NCI-H2196 (cell line): ENCODE measurements at regions not wholly inside any gene's neighbourhood (a gene's known extent, or its start where the extent isn't known, plus 50 kb on each side); places are given as distances from the start of the nearest gene placed in this dataset.

Experiments used
- DNase-seq: peaks from one replicate; lab custom pipeline; 2025; ENCODE audit not compliant: unreplicated experiment; lab: John Stamatoyannopoulos, UW

DNA sequence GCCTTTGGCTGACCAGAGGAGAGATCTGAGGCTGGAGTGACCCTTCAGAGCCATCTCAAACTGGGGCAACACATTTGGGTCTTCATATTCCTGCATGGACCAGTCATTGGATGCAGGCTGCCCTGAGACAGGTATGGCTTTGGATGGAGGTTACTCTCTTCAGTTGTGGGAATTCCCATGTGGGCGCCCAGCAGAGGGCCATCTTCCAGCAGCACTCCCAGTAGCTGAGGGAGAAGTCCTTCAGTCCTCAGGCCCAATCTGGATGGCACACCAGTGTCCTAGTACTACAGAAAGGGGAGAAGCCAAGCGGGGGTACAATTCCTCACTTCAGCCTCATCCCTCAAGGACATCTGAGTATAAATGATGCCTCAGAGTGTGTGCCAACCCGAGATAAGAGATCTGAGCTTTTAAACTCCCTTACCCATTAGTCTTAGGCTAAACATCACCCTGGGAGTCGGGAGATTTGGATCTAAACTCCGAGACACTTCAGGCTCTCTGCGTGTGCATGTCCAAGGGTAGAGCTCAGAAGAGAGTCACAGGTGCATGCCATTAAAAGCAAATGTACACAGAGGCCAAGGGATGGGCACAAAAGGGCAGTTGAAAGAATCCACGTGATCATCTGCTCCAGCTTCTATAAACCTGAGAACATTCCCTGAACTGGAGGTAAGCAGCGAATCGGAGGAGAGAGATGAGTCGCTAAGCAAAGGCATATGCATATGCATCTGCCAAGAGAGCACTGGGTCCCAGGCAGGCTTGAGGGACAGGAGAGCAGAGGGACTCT lies 204.6 kb downstream of the CD83 start:
- no peak for DNase-seq

DNA sequence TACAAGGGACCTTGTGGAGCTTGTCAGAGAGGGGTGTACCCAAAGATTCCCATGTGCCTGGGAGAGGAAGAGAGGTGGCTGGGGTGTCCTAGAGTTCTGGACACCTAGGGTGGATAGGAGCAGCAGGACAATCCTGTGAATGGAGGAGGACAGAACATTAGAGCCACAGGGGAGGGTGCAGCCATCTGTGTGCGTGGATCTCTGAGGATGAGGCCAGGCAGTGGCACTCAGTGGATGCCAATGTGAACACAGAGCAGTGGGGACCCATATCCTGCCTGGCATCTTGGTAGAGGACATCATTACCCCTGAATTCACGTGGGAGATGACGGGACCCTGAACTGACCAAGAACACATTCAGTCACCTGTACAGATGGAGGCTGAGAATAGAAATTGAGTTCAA lies 205.3 kb downstream of the CD83 start:
- DNase-seq = no peak

DNA sequence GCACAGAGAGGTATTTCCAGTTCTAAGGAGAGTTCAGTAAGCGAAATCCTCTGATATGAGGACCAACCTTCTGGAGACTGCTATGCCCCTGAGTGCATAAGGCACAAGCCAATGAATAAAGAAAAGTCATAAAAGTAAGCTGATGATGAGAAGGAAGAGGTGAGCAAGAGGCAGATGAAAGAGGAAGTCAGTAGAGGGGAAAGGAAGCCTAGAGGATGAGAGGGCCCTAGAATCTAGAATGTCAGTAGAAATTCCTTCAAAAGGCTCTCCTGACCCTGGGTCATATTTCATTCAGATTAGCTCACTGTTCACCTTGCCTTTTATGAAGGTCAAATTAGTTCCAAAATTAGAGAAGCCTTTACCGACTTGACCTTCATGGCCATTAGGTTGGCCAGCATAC lies 209.2 kb downstream of the CD83 start:
- DNase-seq = no peak

DNA sequence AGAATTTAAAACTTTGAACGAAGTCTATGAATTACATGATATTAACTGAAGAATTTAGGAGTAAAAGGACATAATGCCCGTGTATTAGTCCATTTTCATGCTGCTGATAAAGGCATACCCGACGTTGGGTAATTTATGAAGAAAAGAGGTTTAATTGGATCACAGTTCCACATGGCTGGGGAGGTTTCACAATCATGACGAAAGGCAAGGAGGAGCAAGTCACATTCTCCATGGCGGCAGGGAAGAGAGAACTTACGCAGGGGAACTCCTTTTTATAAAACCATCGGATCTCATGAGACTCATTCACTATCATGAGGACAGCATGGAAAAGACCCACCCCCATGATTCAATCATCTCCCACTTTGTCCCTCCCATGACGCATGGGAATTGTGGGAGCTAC lies 210.6 kb downstream of the CD83 start:
- no peak for DNase-seq

DNA sequence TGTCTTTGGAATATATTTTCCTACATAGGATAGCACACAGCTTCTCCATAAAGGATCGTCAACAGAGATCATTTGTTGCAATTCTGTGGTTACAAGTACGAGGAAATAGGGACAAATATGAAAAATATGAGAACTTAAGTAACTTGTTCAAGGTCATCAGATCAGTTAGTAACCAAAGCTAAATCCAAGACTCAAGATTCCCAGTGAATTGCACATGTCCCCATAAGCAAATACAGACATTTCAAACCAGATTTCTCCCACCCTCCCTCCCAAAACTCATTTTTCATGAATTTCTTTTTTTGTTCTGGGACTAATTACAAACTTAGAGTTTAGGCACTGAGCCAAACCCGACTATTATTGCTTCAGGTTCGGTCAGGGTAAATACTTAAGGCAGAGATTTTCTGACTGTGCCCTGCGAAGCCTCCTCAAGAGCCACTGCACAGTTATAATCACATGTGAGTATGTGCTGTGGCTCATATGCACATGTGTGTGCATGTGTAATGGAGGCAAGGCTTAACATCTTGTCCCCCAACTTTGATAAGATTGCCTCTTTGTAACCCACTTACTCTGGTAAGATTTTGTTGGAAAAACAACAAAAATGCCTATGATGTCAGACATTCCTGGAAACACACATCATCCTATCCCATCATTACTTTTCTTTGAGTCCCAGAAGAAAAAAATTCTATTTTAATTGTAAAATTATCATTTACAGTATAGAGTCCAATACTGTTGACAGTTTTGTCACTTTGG lies 216.2 kb downstream of the CD83 start:
- no peak for DNase-seq

DNA sequence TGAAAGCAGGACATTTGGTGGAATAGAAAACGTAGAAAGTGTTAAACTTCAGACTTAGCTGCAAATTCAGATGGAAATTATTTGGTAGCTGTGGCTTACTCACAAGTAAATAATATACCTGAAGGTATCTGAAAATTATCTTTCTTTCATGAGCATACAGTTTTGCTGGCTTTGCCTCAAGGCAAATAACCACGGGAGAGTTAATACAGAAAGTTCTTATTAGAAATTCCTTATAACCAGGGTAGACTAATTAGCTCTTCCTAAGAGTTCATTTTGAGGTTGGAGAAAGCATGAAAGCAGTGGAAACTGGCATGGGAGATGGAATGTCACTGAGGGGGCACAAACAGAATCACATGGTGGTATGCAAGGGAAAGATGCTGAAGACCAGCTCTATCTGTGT lies 217.5 kb downstream of the CD83 start:
- no peak for DNase-seq

DNA sequence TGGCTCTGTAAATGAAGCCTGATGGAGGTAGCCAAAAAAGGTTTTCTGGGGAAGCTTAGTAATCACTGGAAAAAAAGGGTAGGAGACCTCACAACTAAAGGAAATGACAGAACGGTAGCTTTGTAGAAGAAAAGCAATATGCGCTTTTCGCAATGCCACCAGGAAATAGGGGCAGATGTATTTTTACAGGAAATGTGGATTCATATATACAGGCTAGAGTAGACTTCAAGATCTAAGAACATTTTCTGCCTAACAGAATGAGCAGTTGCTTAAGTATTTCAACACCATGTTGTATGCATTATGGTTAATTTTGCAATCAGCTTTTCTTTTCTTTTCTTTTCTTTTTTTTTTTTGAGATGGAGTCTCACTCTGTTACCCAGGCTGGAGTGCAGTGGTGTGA lies 219.6 kb downstream of the CD83 start:
- no peak for DNase-seq

DNA sequence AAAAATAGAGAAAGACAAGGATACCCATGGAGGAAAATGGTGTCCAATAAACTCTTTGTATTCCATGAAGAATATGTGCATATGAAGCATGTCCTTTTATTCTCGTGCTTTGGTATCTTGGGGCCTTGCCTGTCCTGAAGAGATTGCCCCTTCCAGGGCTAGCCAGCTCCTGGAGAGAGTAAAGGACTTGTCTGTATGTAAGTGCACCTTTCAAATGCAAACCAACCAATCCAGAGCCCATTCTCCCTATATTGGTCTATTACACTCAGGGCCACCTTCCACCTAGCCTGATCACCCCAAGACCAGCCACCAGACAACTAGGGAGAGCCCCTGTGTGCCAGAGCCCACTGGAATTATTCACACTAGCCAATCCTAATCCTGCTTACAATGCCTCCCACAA lies 221.6 kb downstream of the CD83 start:
- no peak for DNase-seq

DNA sequence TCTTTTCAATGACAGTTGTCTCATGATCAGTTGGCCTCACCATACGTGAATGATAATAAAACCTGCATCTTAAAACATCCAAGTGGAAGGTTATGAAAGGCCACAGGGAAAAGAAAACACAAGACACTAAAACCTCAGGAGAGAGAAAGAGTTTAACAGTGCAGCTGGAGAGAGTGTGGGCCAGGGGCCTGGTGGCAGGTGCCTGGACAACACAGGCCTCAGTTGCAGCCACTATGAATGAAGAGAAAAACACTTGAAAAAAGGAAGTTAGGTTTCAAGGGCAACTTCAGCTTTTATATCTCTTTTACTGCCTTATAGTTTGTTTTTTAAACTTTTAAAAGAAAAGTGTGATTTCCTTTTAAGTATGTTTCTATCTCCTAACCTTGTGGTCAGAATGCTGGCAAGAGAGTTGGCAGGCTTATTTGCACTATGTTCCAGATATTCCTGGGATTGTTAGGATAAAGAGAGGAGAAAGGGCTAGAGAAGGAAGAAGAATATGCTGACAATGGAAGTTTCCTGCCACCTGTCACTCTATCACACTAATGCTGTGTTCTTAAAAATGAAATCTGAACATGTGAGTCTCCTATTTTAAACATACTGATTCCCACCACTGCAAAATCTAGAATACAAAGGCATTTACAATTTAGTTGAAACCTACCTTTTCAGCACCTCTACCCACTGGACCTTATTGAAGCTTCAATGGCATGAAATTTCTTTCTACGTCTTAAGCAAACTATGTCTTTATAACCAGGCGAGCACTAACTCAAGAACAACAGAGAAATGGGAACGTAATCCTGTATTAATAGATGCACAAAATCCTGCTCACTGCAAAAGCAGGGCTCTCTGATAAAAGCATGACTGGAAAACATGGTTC lies 222.4 kb downstream of the CD83 start:
- DNase-seq = no peak

DNA sequence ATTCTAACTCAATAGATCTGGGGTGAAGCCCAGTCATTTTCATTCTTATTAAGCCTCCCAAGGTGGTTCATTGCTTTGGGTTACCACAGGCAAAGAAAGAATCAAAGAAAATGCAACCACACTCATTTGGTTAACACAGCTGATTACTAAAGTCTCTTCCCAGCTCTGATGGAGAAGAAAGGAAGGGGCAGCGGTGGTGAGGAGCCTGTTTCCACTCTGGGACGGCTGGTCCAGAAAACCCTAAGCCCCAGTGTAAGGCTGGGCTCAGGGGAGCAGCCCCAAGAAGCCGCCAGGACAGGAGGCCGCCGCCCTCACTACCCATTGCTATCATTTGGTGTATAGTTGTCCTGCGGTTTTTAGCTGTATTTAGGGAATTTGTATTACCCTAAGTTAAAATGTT lies 226.9 kb downstream of the CD83 start:
- no peak for DNase-seq

DNA sequence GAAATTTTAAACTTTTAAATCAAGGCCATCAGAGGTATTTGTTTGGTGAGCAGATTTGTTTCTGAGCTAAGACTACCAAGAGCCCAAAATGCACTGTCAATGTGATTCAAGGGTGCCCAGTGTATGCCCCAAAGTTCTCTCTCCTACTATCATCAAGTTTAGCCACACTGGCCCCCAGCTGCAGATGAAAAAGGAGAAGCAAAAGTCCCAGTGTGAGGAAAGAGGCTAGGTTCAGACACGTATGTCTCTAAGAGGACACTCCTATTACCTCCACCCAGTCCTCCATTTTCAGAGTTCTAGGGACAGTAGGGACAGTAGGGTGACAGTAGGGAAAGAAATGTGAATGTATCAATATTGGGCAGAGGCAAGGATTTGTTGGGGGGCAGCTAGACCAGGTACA lies 230.8 kb downstream of the CD83 start:
- no peak for DNase-seq

DNA sequence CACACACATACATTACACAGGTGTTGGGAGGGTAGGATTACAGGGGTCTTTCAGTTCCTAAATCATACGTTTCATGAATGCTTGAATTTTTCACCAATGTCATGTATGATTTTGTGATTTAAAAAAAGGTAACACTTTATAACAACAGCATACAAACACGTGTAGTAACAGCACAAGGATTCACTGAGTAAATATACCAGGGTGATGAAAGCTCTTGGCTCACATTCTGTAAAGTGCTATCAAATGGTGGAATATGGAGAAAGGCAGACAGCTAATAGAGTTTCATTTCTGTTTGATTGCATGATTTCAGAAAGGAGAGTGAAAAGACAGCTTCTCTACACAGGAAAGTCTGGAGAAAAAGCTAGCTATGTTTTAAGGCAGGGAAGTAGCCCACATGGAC lies 231.9 kb downstream of the CD83 start:
- no peak for DNase-seq

DNA sequence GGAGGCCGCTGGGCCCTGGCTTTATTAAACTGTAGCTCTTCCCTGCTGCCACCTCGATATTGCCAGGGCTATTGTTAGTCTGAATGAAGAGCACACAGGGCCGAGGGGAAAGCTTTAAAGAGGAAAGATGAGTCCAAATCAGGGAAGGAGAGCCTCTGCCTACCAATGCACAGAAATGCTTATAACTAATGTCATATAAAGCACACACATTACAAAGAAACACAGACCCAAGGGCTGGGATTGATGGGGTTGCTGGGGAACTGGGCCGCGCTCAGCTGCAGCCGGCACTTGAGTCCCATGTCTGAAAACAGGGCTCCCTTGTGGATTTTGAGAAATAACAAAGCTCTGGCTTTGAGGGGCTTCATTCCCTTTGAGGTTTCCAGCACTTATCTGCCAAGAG lies 232.6 kb downstream of the CD83 start:
- DNase-seq = no peak

DNA sequence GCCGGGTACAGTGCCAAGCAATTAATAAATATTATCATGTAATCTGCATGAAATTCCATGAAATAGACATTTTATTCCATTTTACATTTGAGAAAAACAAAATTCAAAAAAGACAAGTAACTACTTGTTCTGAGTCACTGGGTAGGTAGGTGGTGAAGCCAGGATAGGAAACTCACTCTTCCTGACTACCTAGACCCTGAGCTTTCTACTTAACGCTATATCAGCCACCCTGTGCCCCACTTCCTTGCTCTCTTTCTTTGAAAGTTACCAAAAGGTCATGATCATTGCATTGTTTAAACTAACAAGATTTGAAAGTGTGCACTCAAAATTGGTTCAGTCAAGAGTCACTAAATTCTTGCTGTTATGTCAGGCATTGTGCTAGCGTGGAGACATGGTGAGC lies 235.7 kb downstream of the CD83 start:
- no peak for DNase-seq

DNA sequence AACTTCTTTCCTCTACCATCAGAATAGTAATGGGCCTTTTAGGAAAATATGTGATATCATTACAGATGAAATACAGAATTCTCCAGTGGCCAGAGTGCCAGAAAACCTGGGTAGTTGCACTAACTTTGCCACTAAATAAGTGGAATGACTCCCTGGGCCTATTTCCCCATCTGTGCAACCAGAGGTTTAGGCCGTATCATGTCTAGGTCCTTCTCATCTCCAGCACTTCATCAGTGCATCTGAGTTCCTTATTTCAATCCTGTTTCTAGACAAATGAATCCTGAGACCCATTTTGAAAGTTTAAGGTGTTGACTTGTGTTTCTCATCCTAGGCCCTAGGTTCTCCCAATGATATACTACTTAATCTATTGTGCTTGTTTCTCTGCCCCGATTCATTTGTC lies 236.2 kb downstream of the CD83 start:
- no peak for DNase-seq

DNA sequence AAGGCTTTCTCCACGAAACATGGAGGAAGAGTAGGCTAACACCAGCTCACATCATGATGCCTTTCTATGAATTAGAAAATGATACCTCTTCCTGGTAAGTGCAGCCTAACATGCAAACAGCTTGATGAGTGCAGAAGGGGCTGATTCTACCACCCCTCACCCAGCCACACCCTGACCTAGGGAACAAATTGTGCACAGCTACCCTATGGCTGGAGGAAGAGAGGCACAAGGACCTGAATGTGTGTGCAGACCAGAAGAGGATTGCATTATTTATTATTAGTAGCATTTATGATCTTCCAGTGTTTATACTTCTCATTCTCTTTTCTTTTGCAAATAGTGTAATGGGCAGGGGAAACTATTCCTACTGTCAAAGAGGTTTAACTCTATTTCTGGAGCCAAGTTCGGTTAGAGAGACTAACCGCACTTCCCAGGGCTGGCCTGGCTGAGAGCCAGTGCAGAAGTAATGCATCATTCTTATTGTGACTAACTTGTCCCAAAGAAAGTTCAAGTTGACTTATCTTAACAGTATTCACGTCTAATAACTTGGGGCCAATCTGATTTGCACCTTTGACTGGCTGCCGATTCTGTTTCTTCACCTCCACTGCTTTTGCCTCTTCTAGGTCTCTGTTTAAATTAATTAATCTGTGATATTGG lies 237.5 kb downstream of the CD83 start:
- no peak for DNase-seq

DNA sequence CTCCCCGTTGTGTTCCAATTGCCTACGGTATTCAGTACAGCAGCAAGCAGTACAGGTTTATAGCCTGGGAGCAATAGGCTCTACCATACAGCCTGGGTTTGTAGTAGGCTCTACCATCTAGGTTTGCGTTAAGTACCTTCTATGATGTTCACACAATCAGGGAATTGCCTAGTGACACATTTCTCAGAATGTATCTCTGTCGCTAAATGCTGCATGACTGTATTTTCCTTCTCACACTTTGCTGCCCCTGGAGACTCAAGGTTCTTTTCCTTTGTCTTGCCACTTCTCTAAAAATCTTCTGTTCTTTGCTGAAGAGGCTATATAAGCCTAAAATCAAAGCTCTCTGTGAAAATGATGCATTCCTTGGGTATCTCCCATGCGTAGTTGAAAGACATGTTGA lies 241.9 kb downstream of the CD83 start:
- DNase-seq = no peak

DNA sequence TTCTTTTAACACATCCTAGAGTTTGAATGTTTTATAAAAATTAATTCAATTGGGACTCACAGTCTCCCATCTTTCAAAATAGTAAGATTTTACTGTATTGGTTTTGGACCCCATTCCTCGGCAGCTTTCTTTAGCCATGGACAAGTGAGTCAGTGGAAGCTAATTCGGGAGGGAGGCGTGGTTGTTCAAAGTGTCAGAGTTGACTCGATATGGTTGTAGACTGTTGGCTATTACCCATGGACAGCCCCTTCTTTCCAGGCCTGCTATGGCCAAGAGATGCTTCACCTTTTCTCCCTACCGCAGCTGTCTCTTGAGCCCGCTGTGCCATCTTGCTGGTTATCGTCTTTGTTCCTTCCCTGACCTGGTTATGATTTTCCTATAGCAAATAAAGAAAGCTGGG lies 243.0 kb downstream of the CD83 start:
- DNase-seq = no peak

DNA sequence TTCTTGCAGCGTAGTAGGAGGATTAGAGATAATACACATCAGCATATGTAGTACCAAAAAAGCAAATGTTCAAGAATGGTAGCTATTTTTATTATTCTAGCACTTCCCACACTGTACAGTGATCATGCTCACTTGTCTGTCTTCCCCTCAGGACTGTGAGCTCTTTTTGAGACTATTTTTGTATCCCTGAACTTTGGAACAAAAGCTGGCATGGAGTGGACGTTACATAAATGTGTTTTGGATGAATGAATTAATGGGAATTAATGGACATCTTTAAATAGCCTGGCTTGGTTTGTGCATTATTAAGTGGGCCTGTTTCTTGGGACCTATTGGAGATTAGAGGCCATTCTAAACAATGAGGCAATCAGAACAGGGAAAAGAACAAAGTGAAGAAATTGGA lies 243.7 kb downstream of the CD83 start:
- no peak for DNase-seq

DNA sequence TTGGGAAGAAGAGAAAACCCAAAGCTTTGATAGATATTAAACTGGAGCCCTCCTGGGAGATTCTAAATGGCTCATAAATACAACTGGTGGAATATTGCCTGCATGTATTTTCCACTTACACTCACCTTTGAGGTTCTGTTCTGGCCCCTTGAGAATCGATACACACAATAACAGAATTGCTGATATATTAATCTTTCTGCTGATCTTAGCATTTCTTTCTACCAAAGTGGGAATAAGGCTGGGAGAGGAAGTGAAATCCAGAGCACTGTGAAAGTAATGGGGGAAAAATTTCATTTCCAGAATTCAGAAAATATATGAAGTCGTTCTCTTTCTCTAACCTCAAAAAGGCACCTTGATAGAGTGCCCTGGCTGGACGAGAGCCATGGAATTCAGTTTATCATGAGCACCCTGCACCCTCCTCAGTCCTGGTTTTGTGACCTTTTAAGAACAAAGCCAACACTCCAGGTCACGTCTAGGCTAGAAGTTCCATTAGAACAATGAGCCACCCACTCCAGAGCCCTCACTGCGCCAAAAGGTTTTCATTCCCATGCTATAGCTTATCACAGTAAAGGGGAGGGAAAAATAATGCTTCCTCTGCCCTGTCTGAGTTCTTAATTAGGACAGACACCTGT lies 244.5 kb downstream of the CD83 start:
- DNase-seq = no peak

DNA sequence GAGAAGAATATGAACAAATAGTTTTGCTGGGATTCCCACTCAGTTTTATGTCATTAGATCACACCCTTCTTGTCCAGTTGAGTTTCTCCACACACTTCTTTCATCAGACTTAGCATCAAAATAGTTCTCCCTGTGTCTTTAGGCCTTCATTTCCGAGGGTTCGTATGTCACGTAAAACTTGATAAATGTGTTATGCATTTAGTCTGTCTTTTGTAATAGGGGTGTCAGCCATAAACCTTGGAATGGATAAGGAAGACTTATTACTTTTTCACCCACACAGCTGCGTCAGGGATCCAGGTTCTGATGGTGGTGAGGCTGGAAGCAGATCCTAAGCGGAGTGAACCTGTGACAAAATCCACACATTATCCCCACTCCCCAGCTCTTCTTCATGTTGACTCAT lies 246.8 kb downstream of the CD83 start:
- no peak for DNase-seq
